GM18867 (cell line): ENCODE measurements at regions not wholly inside any gene's neighbourhood (a gene's known extent, or its start where the extent isn't known, plus 50 kb on each side); places are given as distances from the start of the nearest gene placed in this dataset.

Source experiments
- ATAC-seq: cut with Tn5 transposase; IDR thresholded peaks from one replicate; pipeline ENCODE4 v1.9.1; 2021; ENCODE audit warnings: mild to moderate bottlenecking, moderate library complexity; ENCODE audit not compliant: unreplicated experiment

DNA sequence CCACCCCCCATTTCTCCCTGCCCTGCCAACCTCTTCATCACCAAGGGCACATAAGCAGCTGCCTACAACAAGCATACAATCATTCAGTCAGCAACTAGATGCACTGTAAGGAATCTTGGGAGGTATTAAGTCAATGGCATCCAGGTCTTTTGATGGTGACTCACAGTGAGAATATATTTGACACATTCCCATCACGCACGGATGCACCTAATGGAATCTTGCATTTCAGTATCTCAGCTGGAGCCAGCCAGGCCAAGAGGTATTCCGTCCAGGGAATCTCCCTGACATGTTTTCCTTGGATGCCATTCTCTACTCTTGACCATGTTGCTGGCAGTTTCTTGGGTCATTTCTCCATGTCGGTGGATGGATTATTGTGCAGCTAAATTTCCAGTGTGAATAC is 73.9 kb upstream of the CAPRIN2 start:
- ATAC-seq: no peak

DNA sequence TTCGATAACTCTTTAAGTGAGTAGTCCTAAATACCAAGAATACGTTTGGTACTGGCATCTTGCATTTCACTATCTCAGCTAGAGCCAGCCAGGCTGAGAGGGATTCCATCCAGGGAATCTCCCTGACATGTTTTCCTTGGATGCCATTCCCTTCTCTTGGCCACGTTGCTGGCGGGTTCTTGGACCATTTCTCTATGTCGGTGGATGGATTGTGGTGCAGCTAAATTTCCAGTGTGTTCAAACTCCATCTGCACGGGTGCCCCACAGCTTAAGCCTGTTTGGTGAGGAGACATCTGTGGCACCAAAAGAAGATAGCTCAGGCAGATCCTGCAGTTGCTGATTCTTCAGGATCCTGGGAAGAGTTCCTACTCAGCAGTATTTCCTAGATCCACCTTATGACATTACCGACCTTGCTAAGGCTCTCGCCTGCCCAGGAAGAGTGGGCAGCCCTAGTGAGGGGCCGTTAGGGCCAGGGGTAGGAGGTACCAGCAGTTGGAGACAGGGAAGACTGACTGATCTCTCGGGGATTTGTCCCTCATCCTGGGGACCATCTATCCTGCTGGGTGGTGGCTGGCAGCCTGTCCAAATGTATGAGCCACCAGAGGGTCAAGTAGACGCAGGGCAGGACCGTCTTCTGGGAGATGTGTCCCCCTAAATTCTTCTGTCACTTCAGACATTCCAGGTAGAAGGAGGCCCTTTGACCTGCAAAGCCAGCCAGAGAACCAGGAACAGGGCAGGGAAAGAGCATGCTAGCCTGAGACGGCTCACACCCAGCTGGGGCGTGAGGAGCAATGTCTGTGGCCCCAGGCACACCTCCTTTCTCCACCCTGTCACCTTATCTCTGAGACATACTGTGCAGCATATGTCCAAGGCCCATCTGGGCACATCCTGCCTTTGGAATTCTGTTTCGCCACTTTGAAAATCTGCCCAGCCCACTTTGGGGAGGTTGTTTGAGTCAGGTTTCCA is 72.6 kb upstream of the CAPRIN2 start:
- ATAC-seq: no peak

DNA sequence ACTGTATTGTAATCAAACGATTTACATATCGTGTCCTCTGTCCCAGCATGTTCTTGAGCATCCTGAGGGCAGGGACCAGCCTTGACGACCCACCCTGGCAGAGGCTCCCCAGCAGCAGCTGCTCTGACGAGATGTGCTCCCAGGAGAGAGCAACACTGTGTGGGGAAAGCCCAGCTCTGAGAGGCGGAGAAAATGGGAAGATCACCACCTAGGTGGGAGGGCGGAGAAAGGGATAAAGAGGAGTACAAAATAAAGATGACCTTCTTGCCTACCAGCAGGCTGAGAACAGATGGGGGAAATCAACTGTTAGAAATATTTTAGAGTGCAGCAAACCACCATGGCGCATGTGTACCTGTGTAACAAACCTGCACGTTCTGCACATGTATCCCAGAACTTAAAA is 71.5 kb upstream of the CAPRIN2 start:
- ATAC-seq: no peak

DNA sequence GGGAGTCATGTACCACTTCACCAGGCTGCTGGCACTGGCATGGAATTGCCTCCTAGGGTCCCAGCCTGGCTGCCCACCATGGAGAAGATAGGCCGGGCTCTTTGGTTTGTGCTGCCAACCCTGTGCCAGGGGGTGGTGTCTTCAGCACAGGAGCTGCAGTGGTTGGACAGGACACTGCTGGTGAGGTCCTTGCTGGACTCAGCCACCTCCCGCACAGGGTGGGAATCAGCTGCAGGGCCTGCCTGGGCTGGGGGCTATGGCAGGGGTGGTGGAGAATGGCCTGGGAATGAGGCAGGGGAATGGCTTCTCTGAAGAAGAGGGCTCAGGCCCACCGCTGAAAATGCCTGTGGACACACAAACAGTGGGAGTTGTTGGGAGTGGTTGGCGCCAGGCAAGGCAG is 70.6 kb upstream of the CAPRIN2 start:
- no peak for ATAC-seq

DNA sequence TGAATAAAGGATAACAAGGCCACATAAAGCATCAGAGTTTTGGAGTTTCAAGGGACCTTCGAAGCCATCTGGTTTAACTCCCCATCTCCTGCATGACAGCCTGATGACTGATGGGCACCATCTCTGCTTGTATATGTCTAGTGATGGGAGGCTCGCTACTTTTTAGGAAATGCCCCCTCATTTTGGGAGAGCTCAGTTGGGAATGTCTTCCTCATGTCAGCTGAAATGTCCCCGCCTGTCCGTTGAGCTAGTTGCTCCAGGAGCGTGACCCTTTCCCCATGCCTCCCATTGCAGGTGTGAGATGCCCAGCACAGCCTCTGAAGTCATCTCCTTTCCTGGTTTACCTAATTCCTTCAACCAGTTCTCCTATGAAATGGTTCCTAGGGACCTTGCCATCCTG is 69.6 kb upstream of the CAPRIN2 start:
- no peak for ATAC-seq

DNA sequence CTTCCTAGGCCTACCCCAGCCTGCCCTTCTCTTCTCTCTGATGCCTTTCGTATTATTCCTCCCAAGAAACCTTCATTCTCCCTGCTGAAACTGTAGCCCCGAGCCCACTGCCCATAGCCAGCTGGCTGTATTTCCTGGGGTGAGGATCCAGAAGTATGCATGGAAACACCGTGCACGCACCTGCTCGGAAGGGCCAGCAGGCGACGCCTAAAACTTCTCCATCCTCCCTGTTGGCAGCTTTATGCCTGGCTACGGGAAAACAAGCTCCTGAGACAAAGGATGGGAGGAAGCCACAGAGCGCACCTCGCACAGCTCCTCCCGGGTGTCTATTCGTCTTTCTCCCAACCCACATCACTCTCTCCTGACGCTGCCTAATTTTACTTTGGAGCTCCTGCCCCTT is 69.0 kb upstream of the CAPRIN2 start:
- no peak for ATAC-seq

DNA sequence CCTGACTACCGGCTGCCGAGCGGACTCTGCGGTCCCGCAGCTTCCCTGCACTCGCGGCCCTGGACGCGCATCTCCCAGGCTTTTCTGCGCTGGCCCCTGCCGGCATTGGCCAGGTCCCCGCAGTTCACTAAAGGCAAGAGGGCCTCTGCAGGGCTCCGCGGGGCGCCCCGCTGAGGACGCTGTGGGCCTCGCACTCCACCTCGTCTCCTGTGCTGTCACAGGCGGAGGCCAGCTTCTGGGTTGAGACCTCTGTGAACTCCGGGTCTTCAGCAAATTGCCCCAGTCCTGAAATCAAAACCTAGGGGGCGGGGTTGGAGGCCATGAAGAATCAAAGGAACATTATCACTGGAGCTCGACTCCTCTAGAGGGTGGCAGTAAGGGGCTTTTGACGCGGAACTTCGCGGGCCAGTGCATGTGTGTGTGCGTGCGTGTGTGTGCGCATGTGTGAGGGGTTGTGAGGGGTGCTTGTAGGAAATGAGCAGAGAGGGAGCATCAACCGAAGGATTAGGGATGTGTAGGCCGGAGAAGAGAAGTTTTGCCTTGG is 68.5 kb upstream of the CAPRIN2 start:
- ATAC-seq: peak; percentile 36

DNA sequence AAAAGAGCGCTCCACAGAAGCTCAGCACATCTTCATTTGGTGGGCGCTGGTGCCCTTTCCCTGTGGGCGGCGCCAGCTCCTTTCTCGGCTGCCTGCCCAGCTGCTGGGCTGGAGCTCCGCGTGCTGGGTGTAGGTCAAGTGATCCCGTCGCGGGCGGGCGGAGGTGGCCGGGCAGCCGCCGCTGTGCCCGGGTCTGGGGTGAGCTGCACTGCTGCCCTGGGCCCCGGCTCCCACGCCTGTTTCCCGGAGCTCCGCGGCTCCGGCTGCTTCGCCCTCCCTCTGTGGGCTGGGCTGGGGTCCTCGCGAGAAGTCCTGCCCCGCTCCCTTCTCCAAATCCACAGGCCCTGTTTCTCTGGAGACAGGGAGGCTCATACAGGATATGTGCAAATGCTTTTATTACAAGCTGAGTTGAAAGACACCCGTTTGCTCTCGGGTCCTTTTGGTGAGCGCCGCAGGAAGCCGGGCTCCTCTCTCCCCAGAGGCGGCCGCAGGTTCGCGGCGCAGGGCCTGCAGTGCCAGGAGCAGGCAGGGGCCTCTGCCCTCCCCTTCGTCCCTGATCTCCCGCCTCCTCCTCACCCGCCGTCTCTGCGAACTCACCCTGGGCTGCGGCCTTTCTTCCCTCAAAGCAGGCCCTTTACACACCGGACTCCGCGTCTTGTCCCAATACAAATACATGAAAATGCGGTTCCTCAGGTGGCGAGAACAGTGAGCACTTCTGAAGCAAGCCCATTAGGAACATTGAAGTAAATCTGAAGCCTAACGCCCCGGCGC is 67.8 kb upstream of the CAPRIN2 start:
- ATAC-seq: peak; percentile 61

DNA sequence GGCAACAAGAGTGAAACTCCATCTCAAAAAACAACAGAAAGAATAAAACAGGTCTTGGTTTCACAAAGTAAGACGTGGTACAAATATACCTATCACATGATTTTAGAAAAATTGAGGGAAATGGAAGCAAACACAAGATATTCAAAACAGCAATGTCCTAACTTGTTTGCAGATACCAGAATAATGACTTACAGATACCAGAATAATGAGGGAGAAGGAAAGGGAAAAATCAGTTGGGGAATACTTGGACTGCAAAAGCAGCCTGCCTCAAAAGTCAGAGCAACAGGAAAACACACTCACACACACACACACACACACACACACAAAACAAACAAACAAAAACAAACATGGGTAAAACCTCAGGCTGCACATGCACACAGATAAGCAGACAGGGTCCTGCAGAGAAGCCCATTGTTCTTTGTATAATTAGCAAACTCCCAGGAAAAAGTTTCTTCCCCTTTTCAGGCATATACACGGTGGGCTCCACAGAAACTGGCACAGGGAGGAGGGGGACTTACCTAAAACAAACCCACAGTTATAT is 65.7 kb upstream of the CAPRIN2 start:
- ATAC-seq: no peak

DNA sequence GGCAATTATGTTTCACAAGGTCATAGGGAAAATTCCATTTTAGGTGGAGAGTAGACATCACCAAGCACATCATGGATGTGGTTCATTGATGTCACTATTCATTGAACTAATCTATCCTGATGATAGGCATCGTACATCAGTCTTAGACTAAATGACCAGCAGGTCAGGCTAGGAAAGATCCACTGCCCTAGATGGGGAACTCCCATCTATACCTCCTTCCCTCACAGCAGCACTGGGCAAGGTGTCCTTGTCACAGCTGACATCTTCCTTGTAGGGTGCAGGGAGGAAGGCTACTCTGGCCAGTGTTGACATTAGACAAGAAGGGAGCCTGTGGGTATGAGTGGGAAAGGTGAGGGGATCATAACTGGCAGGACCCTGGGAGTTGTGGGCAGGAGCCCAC is 63.8 kb upstream of the CAPRIN2 start:
- ATAC-seq: no peak

DNA sequence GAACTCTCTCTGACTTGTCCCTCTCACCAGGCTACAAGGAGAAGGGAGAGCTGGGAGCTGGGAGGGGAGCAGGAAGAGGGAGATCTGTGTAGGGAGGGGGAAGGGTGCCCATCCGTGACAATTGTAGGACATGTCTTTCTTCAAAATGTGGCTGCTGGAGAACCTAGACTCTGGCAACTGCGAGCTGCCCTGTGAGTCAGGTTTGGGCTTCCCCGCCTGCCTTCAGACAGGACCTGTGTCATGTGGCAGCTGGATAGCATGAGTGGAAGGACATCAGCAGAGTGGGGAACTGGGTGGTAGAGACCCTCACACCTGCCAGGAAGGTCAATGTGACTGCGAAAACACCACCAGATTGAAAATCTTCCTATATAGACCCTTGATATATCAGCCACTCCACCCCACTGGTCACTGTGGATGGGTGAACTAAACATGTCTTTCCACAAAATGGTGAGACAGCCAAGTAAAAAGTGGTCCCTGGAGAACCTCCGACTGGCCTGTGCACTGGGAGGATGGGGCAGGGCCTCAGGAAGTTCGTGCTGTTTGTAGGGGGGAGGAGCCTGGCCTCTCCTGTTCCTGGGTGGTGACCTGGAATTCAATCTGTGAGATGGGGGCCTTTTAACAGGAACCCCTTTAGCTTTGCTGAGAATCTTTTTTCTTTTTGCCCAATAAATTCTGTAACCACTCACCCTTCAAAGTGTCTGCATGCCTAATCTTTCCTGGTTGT is 62.2 kb upstream of the CAPRIN2 start:
- ATAC-seq: no peak

DNA sequence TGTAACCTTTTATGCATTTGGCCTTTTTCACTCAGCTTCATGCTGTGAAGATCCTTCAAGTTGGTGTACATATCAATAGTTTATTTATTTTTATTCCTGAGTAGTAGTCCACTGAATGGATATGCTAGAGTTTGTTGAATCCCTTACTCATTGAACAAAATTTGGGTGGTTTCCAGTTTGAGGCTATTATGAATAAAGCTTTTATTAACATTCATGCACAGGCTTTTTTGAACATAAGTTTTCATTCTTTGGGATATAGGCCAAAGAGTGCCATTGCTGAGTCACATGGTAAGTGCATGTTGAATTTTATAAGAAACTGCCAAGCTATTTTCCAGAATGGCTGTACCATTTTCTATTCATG is 59.5 kb upstream of the CAPRIN2 start:
- no peak for ATAC-seq

DNA sequence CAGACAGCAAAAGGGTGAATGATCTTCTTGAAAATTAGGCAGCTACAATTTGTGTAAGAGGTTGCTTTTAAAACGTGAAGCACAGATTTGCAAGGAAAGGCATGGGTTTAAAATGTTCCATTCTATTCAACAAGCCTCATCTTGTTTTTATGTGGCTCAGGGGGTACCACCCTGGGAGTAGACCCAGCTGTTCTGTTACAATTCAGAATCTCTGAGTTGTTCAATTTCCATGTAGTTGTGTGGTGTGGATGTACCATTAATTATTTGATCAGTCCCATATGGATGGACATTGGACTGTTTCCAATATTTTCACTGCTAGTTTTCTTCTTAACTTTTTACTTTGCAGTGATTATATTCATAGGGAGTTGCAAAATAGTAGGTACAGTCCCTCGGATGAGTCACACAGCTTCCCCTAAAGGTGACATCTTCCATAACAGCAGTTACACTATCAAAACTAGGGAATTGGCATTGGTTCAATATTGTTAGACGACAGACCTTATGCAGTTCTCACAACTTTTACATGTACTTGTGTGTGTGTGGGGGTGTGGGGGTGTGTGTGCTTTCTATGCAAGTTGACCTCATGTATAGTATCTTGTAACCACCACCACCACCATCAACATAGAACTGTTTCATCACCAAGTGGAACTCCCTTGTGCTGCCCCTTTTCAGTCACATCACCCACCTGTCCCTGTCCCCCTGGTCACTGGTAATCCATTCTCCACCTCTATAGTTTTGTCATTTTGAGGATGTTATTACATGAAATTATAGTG is 59.0 kb upstream of the CAPRIN2 start:
- ATAC-seq: no peak

DNA sequence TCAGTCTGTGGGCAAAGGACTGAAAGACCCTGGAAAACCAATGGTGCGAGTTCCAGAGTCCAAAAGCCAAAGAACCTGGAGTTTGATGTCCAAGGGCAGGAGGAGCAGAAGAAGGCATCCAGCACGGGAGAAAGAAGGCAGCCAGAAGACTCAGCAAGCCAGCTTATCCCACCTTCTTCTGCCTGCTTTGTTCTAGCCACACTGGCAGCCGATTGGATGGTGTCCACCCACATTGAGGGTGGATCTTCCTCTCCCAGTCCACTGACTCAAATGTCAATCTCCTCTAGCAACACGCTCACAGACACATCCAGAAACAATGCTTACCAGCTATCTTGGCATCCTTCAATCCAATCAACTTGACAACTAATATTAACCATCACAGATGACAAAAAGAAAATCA is 57.2 kb upstream of the CAPRIN2 start:
- ATAC-seq: no peak

DNA sequence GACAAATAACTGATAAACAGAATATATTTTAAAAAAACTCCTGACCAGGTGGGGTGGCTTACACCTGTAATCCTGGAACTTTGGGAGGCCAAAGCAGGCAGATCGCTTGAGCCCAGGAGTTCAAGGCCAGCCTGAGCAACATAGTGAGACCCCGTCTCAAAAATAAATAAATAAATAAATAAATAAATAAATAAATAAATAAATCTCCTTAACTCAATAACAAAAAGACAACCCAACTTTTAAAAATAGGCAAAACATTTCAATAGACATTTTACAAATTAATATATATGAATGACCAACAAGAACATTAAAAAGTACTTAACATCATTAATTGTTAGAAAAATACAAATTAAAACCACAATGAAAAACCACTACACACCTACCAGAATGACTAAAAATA is 56.2 kb upstream of the CAPRIN2 start:
- no peak for ATAC-seq

DNA sequence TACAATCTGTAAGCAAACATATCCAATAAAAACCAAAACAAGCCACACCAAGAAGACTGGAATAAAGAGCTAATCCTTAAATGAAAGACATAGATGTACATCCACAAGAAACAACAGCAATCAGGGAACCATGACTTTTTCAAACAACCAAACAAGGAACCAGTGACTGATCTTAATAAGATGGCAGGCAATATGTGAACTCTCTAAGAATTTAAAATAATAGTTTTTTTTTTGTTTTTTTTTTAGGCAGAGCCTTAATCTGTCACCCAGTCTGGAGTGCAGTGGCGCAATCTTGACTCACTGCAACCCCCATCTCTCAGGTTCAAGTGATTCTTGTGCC is 52.9 kb upstream of the CAPRIN2 start:
- ATAC-seq: no peak

DNA sequence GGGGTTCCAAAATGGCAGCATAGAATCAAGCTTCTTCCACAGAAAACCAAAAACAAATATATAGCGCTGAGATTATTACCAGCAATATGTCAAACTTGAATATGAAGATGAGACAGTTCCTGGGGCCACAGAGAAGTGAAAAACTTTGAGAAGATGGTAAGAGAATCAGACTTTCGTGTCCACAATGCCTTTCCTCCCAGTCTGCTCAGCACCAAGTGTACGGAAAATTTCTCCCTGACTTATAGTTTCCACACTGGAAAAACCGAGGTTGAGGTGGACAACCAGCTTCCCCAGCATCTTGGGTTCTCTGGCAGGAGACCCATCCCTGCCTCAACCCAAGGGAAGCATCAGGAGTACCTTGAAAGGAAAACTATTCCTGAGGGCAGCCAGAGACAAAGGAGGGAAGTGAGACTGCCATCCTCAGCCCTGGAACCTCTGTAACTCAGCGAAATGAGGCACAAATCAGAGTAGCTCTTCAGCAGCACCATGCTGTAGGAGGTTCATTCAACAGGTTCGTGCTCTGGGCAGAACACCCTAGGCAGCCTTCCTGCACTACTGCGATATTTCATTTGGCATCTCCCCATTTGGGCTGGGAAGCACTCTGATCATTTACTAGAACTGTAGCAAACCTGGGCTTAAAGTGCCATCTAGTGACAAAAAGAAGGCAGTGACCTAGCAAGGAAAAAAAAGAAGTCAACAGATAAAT is 52.4 kb upstream of the CAPRIN2 start:
- peak; percentile 77 for ATAC-seq

DNA sequence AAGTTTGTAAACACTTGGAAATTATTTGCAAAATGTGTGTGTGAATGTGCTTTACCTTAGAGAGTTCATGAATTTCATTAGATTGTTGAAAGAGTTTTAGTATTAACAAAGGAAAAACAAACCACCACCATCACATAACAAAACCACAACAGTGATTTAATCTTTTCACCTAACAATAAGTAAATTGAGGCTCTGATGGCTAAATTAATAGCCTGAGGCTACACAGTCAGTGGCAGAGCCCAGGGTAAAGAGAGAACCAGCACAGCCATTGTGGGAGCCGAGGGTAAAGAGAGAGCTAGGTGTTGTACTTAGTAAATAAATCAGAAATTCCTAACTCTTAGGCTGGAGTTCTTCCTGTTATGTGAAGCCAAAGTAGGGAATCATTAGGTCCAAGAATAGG is 51.2 kb upstream of the CAPRIN2 start:
- no peak for ATAC-seq
